PC-3 (cell line): ENCODE measurements at regions not wholly inside any gene's neighbourhood (a gene's known extent, or its start where the extent isn't known, plus 50 kb on each side); places are given as distances from the start of the nearest gene placed in this dataset.

Experiments used
- ATAC-seq: fragments of 200-7000 bp; cut with Tn5 transposase; 2 replicates; pipeline ENCODE4 v1.9.1; 2020; ENCODE audit warnings: mild to moderate bottlenecking, moderate library complexity
- BruUV-seq: library from RNA; stranded (reverse); fragments of 400-500 nt; replicated peaks from 2 replicates; lab custom pipeline; 2021; lab: Mats Ljungman, UMichigan
- CTCF ChIA-PET: fragments of 300-600 bp; sonication (Branson Sonifier 250); formaldehyde crosslinking; loops from one replicate; lab custom pipeline; 2022; ENCODE audit warnings: antibody characterized with exemption; lab: Charles Lee
- POLR2A ChIA-PET: fragments of 300-600 bp; sonication (Branson Sonifier 250); formaldehyde crosslinking; loops from one replicate; lab custom pipeline; 2022; ENCODE audit warnings: antibody characterized with exemption; ENCODE audit not compliant: unreplicated experiment; lab: Charles Lee
- DNase-seq: peaks from one replicate; pipeline ENCODE4 v3.0.0-alpha.2; 2015
- H2AFZ ChIP-seq: fragments of 300-600 bp; sonication (generic); 2 replicates; pipeline ENCODE4 v1.6.0; 2016; ENCODE audit warnings: antibody characterized with exemption, low read length
- H3F3A ChIP-seq: fragments of 300-600 bp; sonication (generic); one replicate; pipeline ENCODE4 v1.6.0; 2017; ENCODE audit warnings: antibody characterized with exemption, low read length, control low read depth, mild to moderate bottlenecking; ENCODE audit not compliant: unreplicated experiment
- H3K27ac ChIP-seq: fragments of 300-600 bp; sonication (generic); 2 replicates; pipeline ENCODE4 v1.5.1; 2016; ENCODE audit warnings: mild to moderate bottlenecking, low read length
- H3K27me3 ChIP-seq: fragments of 300-600 bp; sonication (generic); 2 replicates; pipeline ENCODE4 v1.6.1; 2016; ENCODE audit warnings: low read length, mixed read lengths
- H3K36me3 ChIP-seq: fragments of 300-600 bp; sonication (generic); 2 replicates; pipeline ENCODE4 v1.6.1; 2016; ENCODE audit warnings: low read depth, mixed run types, low read length, mixed read lengths
- H3K4me1 ChIP-seq: fragments of 300-600 bp; sonication (generic); 2 replicates; pipeline ENCODE4 v1.5.1; 2016; ENCODE audit warnings: low read length; ENCODE audit not compliant: insufficient read depth
- H3K4me2 ChIP-seq: fragments of 300-600 bp; sonication (generic); 2 replicates; pipeline ENCODE4 v1.6.0; 2016; ENCODE audit warnings: low read length
- H3K4me3 ChIP-seq: fragments of 300-600 bp; sonication (generic); 2 replicates; pipeline ENCODE4 v1.5.1; 2016; ENCODE audit warnings: mild to moderate bottlenecking, low read length, mixed read lengths
- H3K79me2 ChIP-seq: fragments of 300-600 bp; sonication (generic); 2 replicates; pipeline ENCODE4 v1.6.1; 2017; ENCODE audit warnings: low read length, mixed read lengths
- H3K9ac ChIP-seq: fragments of 300-600 bp; sonication (generic); 2 replicates; pipeline ENCODE4 v1.6.0; 2016; ENCODE audit warnings: mild to moderate bottlenecking, low read length
- H3K9me2 ChIP-seq: fragments of 300-600 bp; sonication (generic); replicated peaks from 2 replicates; pipeline ENCODE4 v1.6.1; 2016; ENCODE audit warnings: mixed run types, low read length, mixed read lengths
- H3K9me3 ChIP-seq: fragments of 300-600 bp; sonication (generic); 2 replicates; pipeline ENCODE4 v1.6.1; 2016; ENCODE audit warnings: low read length, mixed read lengths
- H4K20me1 ChIP-seq: fragments of 300-600 bp; sonication (generic); 2 replicates; pipeline ENCODE4 v1.6.1; 2016; ENCODE audit warnings: low read length, mixed read lengths
- CTCF ChIP-seq: fragments of 300-600 bp; sonication (generic); conservative IDR thresholded peaks from 2 replicates; pipeline ENCODE4 v1.5.1; 2017; ENCODE audit warnings: antibody characterized with exemption, low read depth, mild to moderate bottlenecking, low read length
- EZH2 ChIP-seq: fragments of 300-600 bp; sonication (generic); IDR thresholded peaks from one replicate; pipeline ENCODE4 v1.6.1; 2017; ENCODE audit warnings: antibody characterized with exemption, mild to moderate bottlenecking, low read length; ENCODE audit not compliant: unreplicated experiment
- EZH2phosphoT487 ChIP-seq: fragments of 300-600 bp; sonication (generic); IDR thresholded peaks from 2 replicates; pipeline ENCODE4 v1.6.1; 2018; ENCODE audit warnings: mild to moderate bottlenecking, antibody characterized with exemption, low read length, borderline replicate concordance
- intact Hi-C: fragments of 100-400 bp; cut with micrococcal nuclease; formaldehyde crosslinking; loops from 2 replicates; pipeline ENCODE4 v1.9.0; 2023

GRCh38 chr3:64828276-64828675 is 140.5 kb upstream of the ADAMTS9 start:
- Histone ChIP-seq H2AFZ (no peak overlapping the region), H3K27ac (no peak overlapping the region), H3K36me3 (no peaks in the 10 kb centered on the region), H4K20me1 (no peaks in the 10 kb centered on the region), H3F3A (no peaks in the 10 kb centered on the region), H3K4me1 (no peaks in the 10 kb centered on the region), H3K4me3 (no peak overlapping the region), H3K27me3 (no peaks in the 10 kb centered on the region), H3K79me2 (no peaks in the 10 kb centered on the region), H3K9me3 (no peaks in the 10 kb centered on the region), H3K4me2 (no peak overlapping the region), H3K9ac (no peak overlapping the region), H3K9me2 (no peaks in the 10 kb centered on the region)
- POLR2A ChIA-PET: no interaction called here
- intact Hi-C loops: no loop called here
- ATAC-seq: no peak
- no peak for DNase-seq
- CTCF ChIA-PET: no interaction called here
- TF ChIP-seq EZH2phosphoT487 (no peak), CTCF (no peak), EZH2 (no peak)
- no TSS peak for BruUV-seq

DNA sequence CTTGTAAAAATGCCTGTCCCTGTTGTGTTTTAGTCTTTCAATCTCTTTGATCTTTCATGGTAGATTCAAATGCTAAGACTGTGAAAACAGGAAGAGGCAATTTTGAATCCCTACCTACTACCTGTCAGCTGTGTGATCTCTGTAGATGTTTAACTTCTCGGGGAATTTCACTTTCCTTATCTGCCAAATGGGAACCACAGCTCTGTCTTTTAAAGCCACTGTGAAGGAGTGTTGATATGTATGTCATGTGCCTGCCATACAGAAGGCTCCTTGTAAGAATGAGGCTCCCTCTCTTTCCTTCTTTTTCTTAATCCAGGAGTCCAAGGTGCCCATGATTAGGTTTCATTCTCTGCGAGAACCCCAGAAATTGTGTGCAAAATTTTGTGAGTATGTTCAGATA is 139.6 kb upstream of the ADAMTS9 start:
- CTCF ChIA-PET: no interaction called here
- POLR2A ChIA-PET: no interaction called here
- no peak overlapping the region for H3K4me3 ChIP-seq
- no peaks in the 10 kb centered on the region for H4K20me1 ChIP-seq
- H3K9me3 ChIP-seq: no peaks in the 10 kb centered on the region
- TF ChIP-seq EZH2 (no peak), CTCF (no peak), EZH2phosphoT487 (no peak)
- no TSS peak for BruUV-seq
- no peak overlapping the region for H3K27ac ChIP-seq
- ATAC-seq: no peak
- no peak for DNase-seq
- no peaks in the 10 kb centered on the region for H3K4me1 ChIP-seq
- H3K27me3 ChIP-seq: no peaks in the 10 kb centered on the region
- no peaks in the 10 kb centered on the region for H3F3A ChIP-seq
- no peak overlapping the region for H2AFZ ChIP-seq
- H3K4me2 ChIP-seq: no peak overlapping the region
- no peaks in the 10 kb centered on the region for H3K36me3 ChIP-seq
- intact Hi-C loops: no loop called here
- no peaks in the 10 kb centered on the region for H3K9me2 ChIP-seq
- no peaks in the 10 kb centered on the region for H3K79me2 ChIP-seq
- H3K9ac ChIP-seq: no peak overlapping the region

DNA sequence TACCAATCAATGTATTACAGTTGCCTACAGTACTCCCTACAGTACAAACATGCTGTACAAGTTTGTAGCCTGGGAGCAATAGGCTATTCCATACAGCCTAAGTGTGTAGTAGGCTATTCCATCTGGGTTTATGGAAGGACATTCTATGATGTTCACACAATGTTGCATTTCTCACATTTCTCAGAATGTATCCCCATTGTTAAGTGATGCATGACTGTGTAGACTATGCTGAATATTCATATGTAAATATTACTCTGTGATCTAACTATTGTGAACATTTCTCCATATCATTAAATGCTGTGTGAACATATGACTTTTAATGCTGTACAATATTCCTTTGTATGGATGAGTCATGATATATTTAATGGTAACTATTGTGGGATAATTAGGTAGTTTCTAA is 139.2 kb upstream of the ADAMTS9 start:
- Histone ChIP-seq H3K4me3 (no peak overlapping the region), H3K4me2 (no peak overlapping the region), H3K4me1 (no peaks in the 10 kb centered on the region), H3K9me2 (no peaks in the 10 kb centered on the region), H3K36me3 (no peaks in the 10 kb centered on the region), H2AFZ (no peak overlapping the region), H3K9me3 (no peaks in the 10 kb centered on the region), H3F3A (no peaks in the 10 kb centered on the region), H3K9ac (no peak overlapping the region), H3K27ac (no peak overlapping the region), H4K20me1 (no peaks in the 10 kb centered on the region), H3K79me2 (no peaks in the 10 kb centered on the region), H3K27me3 (no peaks in the 10 kb centered on the region)
- DNase-seq: no peak
- ChIA-PET POLR2A (no interaction called here), CTCF (no interaction called here)
- no TSS peak for BruUV-seq
- TF ChIP-seq EZH2 (no peak), CTCF (no peak), EZH2phosphoT487 (no peak)
- ATAC-seq: no peak
- intact Hi-C loops: no loop called here
